ENCODE measurements at regions not wholly inside any gene's neighbourhood (a gene's known extent, or its start where the extent isn't known, plus 50 kb on each side); places are given as distances from the start of the nearest gene placed in this dataset.
"Not testable (repeated sequence)": the region's sequence is repeated elsewhere in the genome, so short reads cannot be mapped to it uniquely, and the experiment has no call there.

- Histone ChIP-seq H2BK120ac (ENCODE audit: low read depth, low read length) (no peak overlapping the region), H3K4me2 (ENCODE audit: low read length) (no peak overlapping the region), H3K79me2 (ENCODE audit: control insufficient read depth, insufficient read depth, low read length) (no peaks in the 10 kb centered on the region), H4K8ac (ENCODE audit: low read depth, low read length) (no peak overlapping the region), H3K9ac (ENCODE audit: low read length) (no peak overlapping the region), H3K4ac (ENCODE audit: low read depth, low read length) (no peak overlapping the region), H3K27me3 (ENCODE audit: insufficient read depth, low read length, poor library complexity) (no peaks in the 10 kb centered on the region), H3K4me1 (ENCODE audit: control insufficient read depth, low read depth, low read length) (no peaks in the 10 kb centered on the region), H3K56ac (ENCODE audit: low read length) (no peak overlapping the region), H3K18ac (ENCODE audit: low read length) (no peak overlapping the region), H3K4me3 (ENCODE audit: low read length) (no peak overlapping the region), H2AK5ac (ENCODE audit: low read length) (no peak overlapping the region), H2BK15ac (replicated peaks; ENCODE audit: low read depth) (no peak overlapping the region), H2BK5ac (ENCODE audit: low read length) (no peak overlapping the region), H3K79me1 (ENCODE audit: low read length) (no peaks in the 10 kb centered on the region), H3K23ac (ENCODE audit: low read length) (no peak overlapping the region), H3K27ac (ENCODE audit: low read depth, low read length) (no peak overlapping the region), H3K36me3 (ENCODE audit: control insufficient read depth, insufficient read depth, low read length) (no peaks in the 10 kb centered on the region), H4K5ac (ENCODE audit: low read length) (no peak overlapping the region)
- WGBS (ENCODE audit: extremely low coverage, insufficient coverage, low lambda C conversion rate): no CpG with 5 or more reads among the region's 3 CpGs
- peak; percentile 53 for DNase-seq
These were observed 66.9 kb upstream of the DIAPH3 start for GRCh38 chr13:60230593-60230992.

DNA sequence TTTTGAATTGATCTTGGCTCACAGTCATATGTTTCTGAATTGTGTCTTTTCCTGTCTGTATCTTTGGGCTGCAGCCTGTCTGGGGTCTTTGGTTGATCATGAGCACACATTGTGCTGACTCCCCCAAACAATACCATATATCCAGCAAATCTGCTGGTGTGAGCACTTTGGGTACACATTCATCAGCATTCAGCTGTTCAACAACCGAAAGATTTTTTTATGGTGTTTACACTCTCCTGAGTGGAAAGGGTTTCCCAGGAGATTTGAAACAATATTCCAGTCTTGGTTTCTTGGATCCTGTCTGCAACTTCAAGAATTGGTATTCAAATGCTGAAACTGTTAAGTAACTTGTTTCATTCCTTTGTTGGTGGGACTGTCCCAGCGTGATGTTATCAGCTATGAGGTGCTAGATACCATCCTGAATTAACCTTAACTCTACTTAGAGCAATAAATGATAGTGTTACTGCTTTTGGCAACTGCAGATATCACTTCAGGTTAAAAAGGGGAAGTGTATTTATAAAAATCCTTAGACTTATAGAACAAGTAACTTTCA is 78.4 kb upstream of the DIAPH3 start:
- Histone ChIP-seq H4K8ac (ENCODE audit: low read depth, low read length) (no peak overlapping the region), H4K5ac (ENCODE audit: low read length) (no peak overlapping the region), H2AK5ac (ENCODE audit: low read length) (no peak overlapping the region), H3K23ac (ENCODE audit: low read length) (no peak overlapping the region), H3K27me3 (ENCODE audit: insufficient read depth, low read length, poor library complexity) (no peaks in the 10 kb centered on the region), H3K79me1 (ENCODE audit: low read length) (no peaks in the 10 kb centered on the region), H3K4me2 (ENCODE audit: low read length) (no peak overlapping the region), H3K27ac (ENCODE audit: low read depth, low read length) (peak overlapping the region; percentile 52), H3K4me3 (ENCODE audit: low read length) (no peak overlapping the region), H3K4me1 (ENCODE audit: control insufficient read depth, low read depth, low read length) (peaks cover 14% of the 10 kb centered on the region), H3K9ac (ENCODE audit: low read length) (no peak overlapping the region), H2BK120ac (ENCODE audit: low read depth, low read length) (no peak overlapping the region), H3K18ac (ENCODE audit: low read length) (peak overlapping the region; percentile 75), H3K4ac (ENCODE audit: low read depth, low read length) (no peak overlapping the region), H3K36me3 (ENCODE audit: control insufficient read depth, insufficient read depth, low read length) (no peaks in the 10 kb centered on the region), H3K79me2 (ENCODE audit: control insufficient read depth, insufficient read depth, low read length) (no peaks in the 10 kb centered on the region), H2BK5ac (ENCODE audit: low read length) (peak overlapping the region; percentile 81), H2BK15ac (replicated peaks; ENCODE audit: low read depth) (no peak overlapping the region), H3K56ac (ENCODE audit: low read length) (peak overlapping the region; percentile 62)
- WGBS (ENCODE audit: extremely low coverage, insufficient coverage, low lambda C conversion rate): no CpG with 5 or more reads among the region's 2 CpGs
- peak; percentile 91 for DNase-seq

- H2AK5ac ChIP-seq (ENCODE audit: low read length): no peak overlapping the region
- H2BK15ac ChIP-seq (replicated peaks; ENCODE audit: low read depth): no peak overlapping the region
- no peak overlapping the region for H4K8ac ChIP-seq (ENCODE audit: low read depth, low read length)
- H3K4me1 ChIP-seq (ENCODE audit: control insufficient read depth, low read depth, low read length): peaks cover 14% of the 10 kb centered on the region
- no peaks in the 10 kb centered on the region for H3K27me3 ChIP-seq (ENCODE audit: insufficient read depth, low read length, poor library complexity)
- H3K18ac ChIP-seq (ENCODE audit: low read length): no peak overlapping the region
- H3K79me1 ChIP-seq (ENCODE audit: low read length): no peaks in the 10 kb centered on the region
- no CpG with 5 or more reads among the region's 1 CpG for WGBS (ENCODE audit: extremely low coverage, insufficient coverage, low lambda C conversion rate)
- no peaks in the 10 kb centered on the region for H3K36me3 ChIP-seq (ENCODE audit: control insufficient read depth, insufficient read depth, low read length)
- no peak overlapping the region for H2BK120ac ChIP-seq (ENCODE audit: low read depth, low read length)
- no peak overlapping the region for H3K23ac ChIP-seq (ENCODE audit: low read length)
- H3K4me3 ChIP-seq (ENCODE audit: low read length): no peak overlapping the region
- H3K56ac ChIP-seq (ENCODE audit: low read length): no peak overlapping the region
- H3K9ac ChIP-seq (ENCODE audit: low read length): no peak overlapping the region
- H3K4me2 ChIP-seq (ENCODE audit: low read length): no peak overlapping the region
- no peak overlapping the region for H2BK5ac ChIP-seq (ENCODE audit: low read length)
- no peak overlapping the region for H4K5ac ChIP-seq (ENCODE audit: low read length)
- no peaks in the 10 kb centered on the region for H3K79me2 ChIP-seq (ENCODE audit: control insufficient read depth, insufficient read depth, low read length)
- peak; percentile 71 for DNase-seq
- no peak overlapping the region for H3K4ac ChIP-seq (ENCODE audit: low read depth, low read length)
- H3K27ac ChIP-seq (ENCODE audit: low read depth, low read length): no peak overlapping the region
These were observed 80.7 kb upstream of the DIAPH3 start for GRCh38 chr13:60244381-60244780.

- not testable (repeated sequence) for H3K4me1 ChIP-seq (ENCODE audit: control insufficient read depth, low read depth, low read length); H3K18ac ChIP-seq (ENCODE audit: low read length); H3K4ac ChIP-seq (ENCODE audit: low read depth, low read length); H3K9ac ChIP-seq (ENCODE audit: low read length); H2BK15ac ChIP-seq (replicated peaks; ENCODE audit: low read depth); H3K4me3 ChIP-seq (ENCODE audit: low read length); H3K56ac ChIP-seq (ENCODE audit: low read length); H3K4me2 ChIP-seq (ENCODE audit: low read length); H2AK5ac ChIP-seq (ENCODE audit: low read length); H2BK5ac ChIP-seq (ENCODE audit: low read length); DNase-seq; H3K36me3 ChIP-seq (ENCODE audit: control insufficient read depth, insufficient read depth, low read length); H3K27me3 ChIP-seq (ENCODE audit: insufficient read depth, low read length, poor library complexity); H2BK120ac ChIP-seq (ENCODE audit: low read depth, low read length); H3K23ac ChIP-seq (ENCODE audit: low read length); H4K5ac ChIP-seq (ENCODE audit: low read length); H3K79me1 ChIP-seq (ENCODE audit: low read length); H3K27ac ChIP-seq (ENCODE audit: low read depth, low read length); H4K8ac ChIP-seq (ENCODE audit: low read depth, low read length); H3K79me2 ChIP-seq (ENCODE audit: control insufficient read depth, insufficient read depth, low read length)
- no CpG with 5 or more reads among the region's 10 CpGs for WGBS (ENCODE audit: extremely low coverage, insufficient coverage, low lambda C conversion rate)
These were observed 87.7 kb upstream of the DIAPH3 start for GRCh38 chr13:60251419-60251818.

GRCh38 chr13:60258349-60258748 is 94.6 kb upstream of the DIAPH3 start:
- Histone ChIP-seq H2AK5ac (ENCODE audit: low read length) (no peak overlapping the region), H2BK120ac (ENCODE audit: low read depth, low read length) (no peak overlapping the region), H4K5ac (ENCODE audit: low read length) (no peak overlapping the region), H3K18ac (ENCODE audit: low read length) (no peak overlapping the region), H2BK15ac (replicated peaks; ENCODE audit: low read depth) (no peak overlapping the region), H3K79me2 (ENCODE audit: control insufficient read depth, insufficient read depth, low read length) (no peaks in the 10 kb centered on the region), H3K9ac (ENCODE audit: low read length) (no peak overlapping the region), H3K36me3 (ENCODE audit: control insufficient read depth, insufficient read depth, low read length) (no peaks in the 10 kb centered on the region), H3K4me1 (ENCODE audit: control insufficient read depth, low read depth, low read length) (no peaks in the 10 kb centered on the region), H3K4me3 (ENCODE audit: low read length) (no peak overlapping the region), H3K4ac (ENCODE audit: low read depth, low read length) (no peak overlapping the region), H3K27ac (ENCODE audit: low read depth, low read length) (no peak overlapping the region), H3K23ac (ENCODE audit: low read length) (no peak overlapping the region), H4K8ac (ENCODE audit: low read depth, low read length) (no peak overlapping the region), H3K27me3 (ENCODE audit: insufficient read depth, low read length, poor library complexity) (no peaks in the 10 kb centered on the region), H3K79me1 (ENCODE audit: low read length) (no peaks in the 10 kb centered on the region), H3K4me2 (ENCODE audit: low read length) (no peak overlapping the region), H3K56ac (ENCODE audit: low read length) (no peak overlapping the region), H2BK5ac (ENCODE audit: low read length) (no peak overlapping the region)
- DNase-seq: no peak
- WGBS (ENCODE audit: extremely low coverage, insufficient coverage, low lambda C conversion rate): no CpG with 5 or more reads among the region's 11 CpGs

DNA sequence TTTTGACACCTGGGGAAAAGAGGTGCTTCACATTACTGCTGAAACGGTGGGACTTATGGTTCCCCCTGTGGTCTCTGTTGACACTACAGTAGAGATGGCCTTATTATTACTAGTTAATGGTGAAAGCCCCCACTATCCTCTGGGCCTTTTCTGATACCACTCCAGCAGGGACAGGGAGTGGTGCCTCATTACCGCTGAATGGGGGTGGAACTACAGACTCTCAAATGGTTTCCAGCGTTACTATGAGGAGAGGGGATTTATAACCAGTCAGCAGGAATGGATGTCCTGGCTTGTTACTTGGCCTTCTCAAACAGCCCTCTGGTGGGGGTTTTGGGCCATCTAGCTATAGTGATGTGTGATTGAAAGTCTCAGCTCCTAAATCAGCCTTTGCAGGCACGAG is 96.7 kb upstream of the DIAPH3 start:
- Histone ChIP-seq H3K4me1 (ENCODE audit: control insufficient read depth, low read depth, low read length) (no peaks in the 10 kb centered on the region), H3K79me2 (ENCODE audit: control insufficient read depth, insufficient read depth, low read length) (no peaks in the 10 kb centered on the region), H3K18ac (ENCODE audit: low read length) (peak overlapping the region; percentile 28), H4K5ac (ENCODE audit: low read length) (no peak overlapping the region), H3K9ac (ENCODE audit: low read length) (no peak overlapping the region), H3K4ac (ENCODE audit: low read depth, low read length) (no peak overlapping the region), H3K23ac (ENCODE audit: low read length) (no peak overlapping the region), H3K27me3 (ENCODE audit: insufficient read depth, low read length, poor library complexity) (no peaks in the 10 kb centered on the region), H3K27ac (ENCODE audit: low read depth, low read length) (no peak overlapping the region), H3K4me2 (ENCODE audit: low read length) (no peak overlapping the region), H2BK120ac (ENCODE audit: low read depth, low read length) (no peak overlapping the region), H3K4me3 (ENCODE audit: low read length) (no peak overlapping the region), H3K79me1 (ENCODE audit: low read length) (no peaks in the 10 kb centered on the region), H3K56ac (ENCODE audit: low read length) (no peak overlapping the region), H2BK15ac (replicated peaks; ENCODE audit: low read depth) (no peak overlapping the region), H4K8ac (ENCODE audit: low read depth, low read length) (no peak overlapping the region), H2AK5ac (ENCODE audit: low read length) (no peak overlapping the region), H2BK5ac (ENCODE audit: low read length) (no peak overlapping the region), H3K36me3 (ENCODE audit: control insufficient read depth, insufficient read depth, low read length) (no peaks in the 10 kb centered on the region)
- WGBS (ENCODE audit: extremely low coverage, insufficient coverage, low lambda C conversion rate): no CpG with 5 or more reads among the region's 4 CpGs
- peak; percentile 75 for DNase-seq

Data from mesendoderm (in vitro differentiated cells).